ENCODE measurements at regions not wholly inside any gene's neighbourhood (a gene's known extent, or its start where the extent isn't known, plus 50 kb on each side); places are given as distances from the start of the nearest gene placed in this dataset.
"Not testable (repeated sequence)": the region's sequence is repeated elsewhere in the genome, so short reads cannot be mapped to it uniquely, and the experiment has no call there.

GRCh38 chr5:44756097-44756496, 52.6 kb upstream of the MRPS30 start:
- DNase-seq: not testable (repeated sequence)

GRCh38 chr5:44747396-44747795, 61.4 kb upstream of the MRPS30 start:
- DNase-seq: no peak

GRCh38 chr5:44740660-44741059, 68.1 kb upstream of the MRPS30 start:
- DNase-seq: no peak

- no peak for DNase-seq
Observed at GRCh38 chr5:44729536-44729935, 79.2 kb upstream of the MRPS30 start.

- DNase-seq: no peak
Observed at GRCh38 chr5:44727100-44727499, 81.6 kb upstream of the MRPS30 start.

- no peak for DNase-seq
Observed at GRCh38 chr5:44719856-44720255, 88.9 kb upstream of the MRPS30 start.

- DNase-seq: no peak
Observed at GRCh38 chr5:44714871-44715561, 93.7 kb upstream of the MRPS30 start.

GRCh38 chr5:44713446-44713845, 95.3 kb upstream of the MRPS30 start:
- DNase-seq: no peak

- DNase-seq: no peak
Observed at GRCh38 chr5:44711901-44712300, 96.8 kb upstream of the MRPS30 start.

GRCh38 chr5:44708602-44709001, 100.1 kb upstream of the MRPS30 start:
- DNase-seq: no peak

GRCh38 chr5:44707721-44708120, 101.0 kb upstream of the MRPS30 start:
- no peak for DNase-seq

GRCh38 chr5:44697025-44697424, 111.7 kb upstream of the MRPS30 start:
- no peak for DNase-seq

- DNase-seq: no peak
Observed at GRCh38 chr5:44695259-44695658, 113.5 kb upstream of the MRPS30 start.

- DNase-seq: no peak
Observed at GRCh38 chr5:44691802-44692201, 116.9 kb upstream of the MRPS30 start.

- no peak for DNase-seq
Observed at GRCh38 chr5:44681906-44682305, 126.8 kb upstream of the MRPS30 start.

- DNase-seq: no peak
Observed at GRCh38 chr5:44679214-44679613, 129.5 kb upstream of the MRPS30 start.

GRCh38 chr5:44675296-44675695, 133.5 kb upstream of the MRPS30 start:
- no peak for DNase-seq

GRCh38 chr5:44674461-44674860, 134.3 kb upstream of the MRPS30 start:
- no peak for DNase-seq

- DNase-seq: not testable (repeated sequence)
Observed at GRCh38 chr5:44668471-44668870, 140.3 kb upstream of the MRPS30 start.

GRCh38 chr5:44665101-44665701, 143.5 kb upstream of the MRPS30 start:
- DNase-seq: no peak

- no peak for DNase-seq
Observed at GRCh38 chr5:44664711-44665100, 144.0 kb upstream of the MRPS30 start.

- DNase-seq: no peak
Observed at GRCh38 chr5:44663991-44664710, 144.6 kb upstream of the MRPS30 start.

GRCh38 chr5:44661851-44662250, 146.9 kb upstream of the MRPS30 start:
- DNase-seq: no peak

- DNase-seq: no peak
Observed at GRCh38 chr5:44660251-44660650, 148.5 kb upstream of the MRPS30 start.
